ENCODE measurements at regions not wholly inside any gene's neighbourhood (a gene's known extent, or its start where the extent isn't known, plus 50 kb on each side); places are given as distances from the start of the nearest gene placed in this dataset.

DNA sequence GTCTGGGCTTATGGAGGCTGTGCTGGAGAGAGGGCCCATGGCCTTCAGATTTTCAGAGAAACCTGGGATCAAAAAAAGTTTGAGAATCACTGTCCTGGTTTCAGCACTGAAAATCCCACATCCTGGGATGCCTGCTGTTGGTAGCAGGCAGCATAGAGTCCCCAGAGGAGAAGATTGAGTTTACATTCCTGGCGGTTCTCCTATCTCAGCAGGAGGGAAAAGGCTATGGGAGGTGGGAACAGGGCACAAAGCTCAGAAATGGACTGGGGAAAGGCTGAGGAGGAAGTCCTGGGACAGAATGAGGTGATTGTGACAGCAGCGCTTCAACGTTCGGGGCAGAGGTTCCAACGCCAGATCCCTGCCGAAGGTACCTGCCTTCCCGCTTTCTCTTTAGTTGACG is 103.4 kb downstream of the ETS2 start:
- Histone ChIP-seq H3K27ac (ENCODE audit: low read depth) (no peak overlapping the region), H4K20me1 (replicated peaks; ENCODE audit: insufficient read depth) (no peaks in the 10 kb centered on the region), H3K36me3 (ENCODE audit: insufficient read depth) (no peaks in the 10 kb centered on the region), H3K9me2 (ENCODE audit: insufficient read depth) (no peaks in the 10 kb centered on the region; the same call in 1 of the 2 replicates), H3K27me3 (ENCODE audit: insufficient read depth) (peaks cover 9% of the 10 kb centered on the region; the same call in 1 of the 2 replicates), H3F3A (replicated peaks; ENCODE audit: low read depth) (peaks cover 6% of the 10 kb centered on the region), H3K4me1 (ENCODE audit: insufficient read depth) (peaks cover 9% of the 10 kb centered on the region), H3K4me2 (no peak overlapping the region), H2AFZ (no peak overlapping the region), H3K4me3 (no peak overlapping the region), H3K79me2 (replicated peaks; ENCODE audit: insufficient read depth) (no peaks in the 10 kb centered on the region)
- no peaks in the 10 kb centered on the region; the same call in 2 of the 3 replicates for H3K9me3 Mint-ChIP-seq
- peaks cover 15% of the 10 kb centered on the region for H3K4me1 Mint-ChIP-seq
- no peak for ATAC-seq
- no peak overlapping the region for H3K4me3 Mint-ChIP-seq
- no peak for DNase-seq (ENCODE audit: low spot score)
- TF ChIP-seq JUNB (IDR thresholded peaks at IDR 0.05; ENCODE audit: unreplicated experiment) = no peak
- TF ChIP-seq, protein P1, sequence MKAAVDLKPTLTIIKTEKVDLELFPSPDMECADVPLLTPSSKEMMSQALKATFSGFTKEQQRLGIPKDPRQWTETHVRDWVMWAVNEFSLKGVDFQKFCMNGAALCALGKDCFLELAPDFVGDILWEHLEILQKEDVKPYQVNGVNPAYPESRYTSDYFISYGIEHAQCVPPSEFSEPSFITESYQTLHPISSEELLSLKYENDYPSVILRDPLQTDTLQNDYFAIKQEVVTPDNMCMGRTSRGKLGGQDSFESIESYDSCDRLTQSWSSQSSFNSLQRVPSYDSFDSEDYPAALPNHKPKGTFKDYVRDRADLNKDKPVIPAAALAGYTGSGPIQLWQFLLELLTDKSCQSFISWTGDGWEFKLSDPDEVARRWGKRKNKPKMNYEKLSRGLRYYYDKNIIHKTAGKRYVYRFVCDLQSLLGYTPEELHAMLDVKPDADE (IDR thresholded peaks at IDR 0.05) = no peak
- TF ChIP-seq EZH2 (IDR thresholded peaks at IDR 0.05; ENCODE audit: low read depth, unreplicated experiment) = no peak
- no peak for TF ChIP-seq STAT1 (IDR thresholded peaks at IDR 0.05; ENCODE audit: unreplicated experiment)
- no peak for TF ChIP-seq CREB1 (CRISPR knock-in tag; IDR thresholded peaks at IDR 0.05; ENCODE audit: low read depth)
- TF ChIP-seq, protein P2, sequence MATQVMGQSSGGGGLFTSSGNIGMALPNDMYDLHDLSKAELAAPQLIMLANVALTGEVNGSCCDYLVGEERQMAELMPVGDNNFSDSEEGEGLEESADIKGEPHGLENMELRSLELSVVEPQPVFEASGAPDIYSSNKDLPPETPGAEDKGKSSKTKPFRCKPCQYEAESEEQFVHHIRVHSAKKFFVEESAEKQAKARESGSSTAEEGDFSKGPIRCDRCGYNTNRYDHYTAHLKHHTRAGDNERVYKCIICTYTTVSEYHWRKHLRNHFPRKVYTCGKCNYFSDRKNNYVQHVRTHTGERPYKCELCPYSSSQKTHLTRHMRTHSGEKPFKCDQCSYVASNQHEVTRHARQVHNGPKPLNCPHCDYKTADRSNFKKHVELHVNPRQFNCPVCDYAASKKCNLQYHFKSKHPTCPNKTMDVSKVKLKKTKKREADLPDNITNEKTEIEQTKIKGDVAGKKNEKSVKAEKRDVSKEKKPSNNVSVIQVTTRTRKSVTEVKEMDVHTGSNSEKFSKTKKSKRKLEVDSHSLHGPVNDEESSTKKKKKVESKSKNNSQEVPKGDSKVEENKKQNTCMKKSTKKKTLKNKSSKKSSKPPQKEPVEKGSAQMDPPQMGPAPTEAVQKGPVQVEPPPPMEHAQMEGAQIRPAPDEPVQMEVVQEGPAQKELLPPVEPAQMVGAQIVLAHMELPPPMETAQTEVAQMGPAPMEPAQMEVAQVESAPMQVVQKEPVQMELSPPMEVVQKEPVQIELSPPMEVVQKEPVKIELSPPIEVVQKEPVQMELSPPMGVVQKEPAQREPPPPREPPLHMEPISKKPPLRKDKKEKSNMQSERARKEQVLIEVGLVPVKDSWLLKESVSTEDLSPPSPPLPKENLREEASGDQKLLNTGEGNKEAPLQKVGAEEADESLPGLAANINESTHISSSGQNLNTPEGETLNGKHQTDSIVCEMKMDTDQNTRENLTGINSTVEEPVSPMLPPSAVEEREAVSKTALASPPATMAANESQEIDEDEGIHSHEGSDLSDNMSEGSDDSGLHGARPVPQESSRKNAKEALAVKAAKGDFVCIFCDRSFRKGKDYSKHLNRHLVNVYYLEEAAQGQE (IDR thresholded peaks at IDR 0.05; ENCODE audit: unreplicated experiment) = no peak
- TF ChIP-seq EZH2phosphoT487 (IDR thresholded peaks at IDR 0.05; ENCODE audit: unreplicated experiment) = no peak
- TF ChIP-seq POLR2AphosphoS5 (IDR thresholded peaks at IDR 0.05; ENCODE audit: low read depth) = no peak
- TF ChIP-seq, protein P3, sequence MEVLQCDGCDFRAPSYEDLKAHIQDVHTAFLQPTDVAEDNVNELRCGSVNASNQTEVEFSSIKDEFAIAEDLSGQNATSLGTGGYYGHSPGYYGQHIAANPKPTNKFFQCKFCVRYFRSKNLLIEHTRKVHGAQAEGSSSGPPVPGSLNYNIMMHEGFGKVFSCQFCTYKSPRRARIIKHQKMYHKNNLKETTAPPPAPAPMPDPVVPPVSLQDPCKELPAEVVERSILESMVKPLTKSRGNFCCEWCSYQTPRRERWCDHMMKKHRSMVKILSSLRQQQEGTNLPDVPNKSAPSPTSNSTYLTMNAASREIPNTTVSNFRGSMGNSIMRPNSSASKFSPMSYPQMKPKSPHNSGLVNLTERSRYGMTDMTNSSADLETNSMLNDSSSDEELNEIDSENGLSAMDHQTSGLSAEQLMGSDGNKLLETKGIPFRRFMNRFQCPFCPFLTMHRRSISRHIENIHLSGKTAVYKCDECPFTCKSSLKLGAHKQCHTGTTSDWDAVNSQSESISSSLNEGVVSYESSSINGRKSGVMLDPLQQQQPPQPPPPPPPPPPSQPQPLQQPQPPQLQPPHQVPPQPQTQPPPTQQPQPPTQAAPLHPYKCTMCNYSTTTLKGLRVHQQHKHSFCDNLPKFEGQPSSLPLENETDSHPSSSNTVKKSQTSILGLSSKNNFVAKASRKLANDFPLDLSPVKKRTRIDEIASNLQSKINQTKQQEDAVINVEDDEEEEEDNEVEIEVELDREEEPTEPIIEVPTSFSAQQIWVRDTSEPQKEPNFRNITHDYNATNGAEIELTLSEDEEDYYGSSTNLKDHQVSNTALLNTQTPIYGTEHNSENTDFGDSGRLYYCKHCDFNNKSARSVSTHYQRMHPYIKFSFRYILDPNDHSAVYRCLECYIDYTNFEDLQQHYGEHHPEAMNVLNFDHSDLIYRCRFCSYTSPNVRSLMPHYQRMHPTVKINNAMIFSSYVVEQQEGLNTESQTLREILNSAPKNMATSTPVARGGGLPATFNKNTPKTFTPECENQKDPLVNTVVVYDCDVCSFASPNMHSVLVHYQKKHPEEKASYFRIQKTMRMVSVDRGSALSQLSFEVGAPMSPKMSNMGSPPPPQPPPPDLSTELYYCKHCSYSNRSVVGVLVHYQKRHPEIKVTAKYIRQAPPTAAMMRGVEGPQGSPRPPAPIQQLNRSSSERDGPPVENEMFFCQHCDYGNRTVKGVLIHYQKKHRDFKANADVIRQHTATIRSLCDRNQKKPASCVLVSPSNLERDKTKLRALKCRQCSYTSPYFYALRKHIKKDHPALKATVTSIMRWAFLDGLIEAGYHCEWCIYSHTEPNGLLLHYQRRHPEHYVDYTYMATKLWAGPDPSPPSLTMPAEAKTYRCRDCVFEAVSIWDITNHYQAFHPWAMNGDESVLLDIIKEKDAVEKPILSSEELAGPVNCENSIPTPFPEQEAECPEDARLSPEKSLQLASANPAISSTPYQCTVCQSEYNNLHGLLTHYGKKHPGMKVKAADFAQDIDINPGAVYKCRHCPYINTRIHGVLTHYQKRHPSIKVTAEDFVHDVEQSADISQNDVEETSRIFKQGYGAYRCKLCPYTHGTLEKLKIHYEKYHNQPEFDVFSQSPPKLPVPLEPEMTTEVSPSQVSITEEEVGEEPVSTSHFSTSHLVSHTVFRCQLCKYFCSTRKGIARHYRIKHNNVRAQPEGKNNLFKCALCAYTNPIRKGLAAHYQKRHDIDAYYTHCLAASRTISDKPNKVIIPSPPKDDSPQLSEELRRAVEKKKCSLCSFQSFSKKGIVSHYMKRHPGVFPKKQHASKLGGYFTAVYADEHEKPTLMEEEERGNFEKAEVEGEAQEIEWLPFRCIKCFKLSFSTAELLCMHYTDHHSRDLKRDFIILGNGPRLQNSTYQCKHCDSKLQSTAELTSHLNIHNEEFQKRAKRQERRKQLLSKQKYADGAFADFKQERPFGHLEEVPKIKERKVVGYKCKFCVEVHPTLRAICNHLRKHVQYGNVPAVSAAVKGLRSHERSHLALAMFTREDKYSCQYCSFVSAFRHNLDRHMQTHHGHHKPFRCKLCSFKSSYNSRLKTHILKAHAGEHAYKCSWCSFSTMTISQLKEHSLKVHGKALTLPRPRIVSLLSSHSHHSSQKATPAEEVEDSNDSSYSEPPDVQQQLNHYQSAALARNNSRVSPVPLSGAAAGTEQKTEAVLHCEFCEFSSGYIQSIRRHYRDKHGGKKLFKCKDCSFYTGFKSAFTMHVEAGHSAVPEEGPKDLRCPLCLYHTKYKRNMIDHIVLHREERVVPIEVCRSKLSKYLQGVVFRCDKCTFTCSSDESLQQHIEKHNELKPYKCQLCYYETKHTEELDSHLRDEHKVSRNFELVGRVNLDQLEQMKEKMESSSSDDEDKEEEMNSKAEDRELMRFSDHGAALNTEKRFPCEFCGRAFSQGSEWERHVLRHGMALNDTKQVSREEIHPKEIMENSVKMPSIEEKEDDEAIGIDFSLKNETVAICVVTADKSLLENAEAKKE (CRISPR knock-in tag; IDR thresholded peaks at IDR 0.05) = no peak
- TF ChIP-seq ZNF114 (CRISPR knock-in tag; IDR thresholded peaks at IDR 0.05) = no peak
- no peak for TF ChIP-seq NANOG (IDR thresholded peaks at IDR 0.05; ENCODE audit: borderline replicate concordance)
- TF ChIP-seq, protein P4, sequence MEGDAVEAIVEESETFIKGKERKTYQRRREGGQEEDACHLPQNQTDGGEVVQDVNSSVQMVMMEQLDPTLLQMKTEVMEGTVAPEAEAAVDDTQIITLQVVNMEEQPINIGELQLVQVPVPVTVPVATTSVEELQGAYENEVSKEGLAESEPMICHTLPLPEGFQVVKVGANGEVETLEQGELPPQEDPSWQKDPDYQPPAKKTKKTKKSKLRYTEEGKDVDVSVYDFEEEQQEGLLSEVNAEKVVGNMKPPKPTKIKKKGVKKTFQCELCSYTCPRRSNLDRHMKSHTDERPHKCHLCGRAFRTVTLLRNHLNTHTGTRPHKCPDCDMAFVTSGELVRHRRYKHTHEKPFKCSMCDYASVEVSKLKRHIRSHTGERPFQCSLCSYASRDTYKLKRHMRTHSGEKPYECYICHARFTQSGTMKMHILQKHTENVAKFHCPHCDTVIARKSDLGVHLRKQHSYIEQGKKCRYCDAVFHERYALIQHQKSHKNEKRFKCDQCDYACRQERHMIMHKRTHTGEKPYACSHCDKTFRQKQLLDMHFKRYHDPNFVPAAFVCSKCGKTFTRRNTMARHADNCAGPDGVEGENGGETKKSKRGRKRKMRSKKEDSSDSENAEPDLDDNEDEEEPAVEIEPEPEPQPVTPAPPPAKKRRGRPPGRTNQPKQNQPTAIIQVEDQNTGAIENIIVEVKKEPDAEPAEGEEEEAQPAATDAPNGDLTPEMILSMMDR (conservative IDR thresholded peaks at IDR 0.05; ENCODE audit: low read depth in 2 of 2) = no peak
- no peak for TF ChIP-seq ZNF331 (CRISPR knock-in tag; IDR thresholded peaks at IDR 0.05; ENCODE audit: low read depth)
- H3K27ac Mint-ChIP-seq = no peak overlapping the region
- H3K36me3 Mint-ChIP-seq (ENCODE audit: low read depth) = peaks cover 5% of the 10 kb centered on the region; the same call in 1 of the 3 replicates
- H3K27me3 Mint-ChIP-seq (ENCODE audit: insufficient read depth, low read depth, poor library complexity) = peaks cover 7% of the 10 kb centered on the region
